ENCODE measurements at regions not wholly inside any gene's neighbourhood (a gene's known extent, or its start where the extent isn't known, plus 50 kb on each side); places are given as distances from the start of the nearest gene placed in this dataset.

GRCh38 chr11:109342261-109342660 lies 79.7 kb upstream of the C11orf87 start:
- H3K9me3 ChIP-seq (ENCODE audit: low read depth, low read length, poor library complexity, severe bottlenecking), result no peaks in the 10 kb centered on the region
- intact Hi-C loops (cut with micrococcal nuclease; ENCODE audit: unreplicated experiment), result no loop called here
- DNase-seq (ENCODE audit: low spot score), result no peak
- H3K27ac ChIP-seq (ENCODE audit: low read depth, low read length, poor library complexity, severe bottlenecking), result no peak overlapping the region
- no peak overlapping the region for H3K4me3 ChIP-seq (ENCODE audit: low read depth, low read length, poor library complexity, severe bottlenecking)
- BruUV-seq (replicated peaks), result no TSS peak
- ChIA-PET CTCF (no interaction called here), POLR2A (ENCODE audit: low non-redundant PET) (no interaction called here)
- H3K27me3 ChIP-seq (replicated peaks; ENCODE audit: insufficient read depth, low read depth, low read length, poor library complexity), result no peaks in the 10 kb centered on the region
- H3K4me1 ChIP-seq (ENCODE audit: insufficient read depth, low read length, poor library complexity, severe bottlenecking), result no peaks in the 10 kb centered on the region
- TF ChIP-seq EZH2 (IDR thresholded peaks at IDR 0.05; ENCODE audit: borderline replicate concordance, low read depth, low read length, poor library complexity, severe bottlenecking) (no peak), CTCF (conservative IDR thresholded peaks at IDR 0.05; ENCODE audit: low read depth, low read length) (no peak)
- H3K36me3 ChIP-seq (ENCODE audit: insufficient read depth, low read length, poor library complexity, severe bottlenecking), result no peaks in the 10 kb centered on the region

DNA sequence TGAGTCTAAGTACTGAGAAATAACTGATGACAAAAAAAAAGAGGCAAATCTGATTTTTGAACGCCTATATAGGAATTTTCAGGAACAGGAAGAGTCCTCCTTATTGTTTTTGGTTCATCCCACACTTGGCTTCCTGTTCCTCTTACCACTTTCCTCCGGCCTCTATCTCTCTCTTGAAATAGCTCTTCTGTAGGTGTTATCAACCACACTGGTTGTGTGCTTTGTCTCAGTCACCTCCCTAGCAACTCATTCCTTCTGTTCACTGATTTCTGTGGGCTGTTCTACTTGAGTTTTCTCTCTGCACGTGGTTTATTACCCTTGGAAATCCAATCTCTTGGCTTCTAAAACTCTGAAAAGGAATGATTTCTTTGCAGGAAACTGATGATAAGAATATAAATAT lies 78.7 kb upstream of the C11orf87 start:
- Histone ChIP-seq H3K27me3 (replicated peaks; ENCODE audit: insufficient read depth, low read depth, low read length, poor library complexity) (peaks cover 3% of the 10 kb centered on the region), H3K4me1 (ENCODE audit: insufficient read depth, low read length, poor library complexity, severe bottlenecking) (no peaks in the 10 kb centered on the region), H3K9me3 (ENCODE audit: low read depth, low read length, poor library complexity, severe bottlenecking) (no peaks in the 10 kb centered on the region), H3K27ac (ENCODE audit: low read depth, low read length, poor library complexity, severe bottlenecking) (no peak overlapping the region), H3K4me3 (ENCODE audit: low read depth, low read length, poor library complexity, severe bottlenecking) (no peak overlapping the region), H3K36me3 (ENCODE audit: insufficient read depth, low read length, poor library complexity, severe bottlenecking) (no peaks in the 10 kb centered on the region)
- no peak for TF ChIP-seq CTCF (conservative IDR thresholded peaks at IDR 0.05; ENCODE audit: low read depth, low read length)
- TF ChIP-seq EZH2 (IDR thresholded peaks at IDR 0.05; ENCODE audit: borderline replicate concordance, low read depth, low read length, poor library complexity, severe bottlenecking), result no peak
- CTCF ChIA-PET, result no interaction called here
- BruUV-seq (replicated peaks), result no TSS peak
- POLR2A ChIA-PET (ENCODE audit: low non-redundant PET), result no interaction called here
- intact Hi-C loops (cut with micrococcal nuclease; ENCODE audit: unreplicated experiment), result no loop called here
- DNase-seq (ENCODE audit: low spot score), result no peak

GRCh38 chr11:109347304-109347703 lies 74.7 kb upstream of the C11orf87 start:
- H3K27ac ChIP-seq (ENCODE audit: low read depth, low read length, poor library complexity, severe bottlenecking), result no peak overlapping the region
- H3K36me3 ChIP-seq (ENCODE audit: insufficient read depth, low read length, poor library complexity, severe bottlenecking), result no peaks in the 10 kb centered on the region
- BruUV-seq (replicated peaks), result no TSS peak
- no peak for DNase-seq (ENCODE audit: low spot score)
- H3K9me3 ChIP-seq (ENCODE audit: low read depth, low read length, poor library complexity, severe bottlenecking), result no peaks in the 10 kb centered on the region
- intact Hi-C loops (cut with micrococcal nuclease; ENCODE audit: unreplicated experiment), result no loop called here
- TF ChIP-seq EZH2 (IDR thresholded peaks at IDR 0.05; ENCODE audit: borderline replicate concordance, low read depth, low read length, poor library complexity, severe bottlenecking) (no peak), CTCF (conservative IDR thresholded peaks at IDR 0.05; ENCODE audit: low read depth, low read length) (no peak)
- H3K4me1 ChIP-seq (ENCODE audit: insufficient read depth, low read length, poor library complexity, severe bottlenecking), result no peaks in the 10 kb centered on the region
- peaks cover 12% of the 10 kb centered on the region for H3K27me3 ChIP-seq (replicated peaks; ENCODE audit: insufficient read depth, low read depth, low read length, poor library complexity)
- POLR2A ChIA-PET (ENCODE audit: low non-redundant PET), result no interaction called here
- no peak overlapping the region for H3K4me3 ChIP-seq (ENCODE audit: low read depth, low read length, poor library complexity, severe bottlenecking)
- CTCF ChIA-PET, result no interaction called here

All from A673 (cell line).